Astrocyte (in vitro differentiated cells and primary cell): ENCODE measurements at regions not wholly inside any gene's neighbourhood (a gene's known extent, or its start where the extent isn't known, plus 50 kb on each side); places are given as distances from the start of the nearest gene placed in this dataset.
"Not testable (repeated sequence)": the region's sequence is repeated elsewhere in the genome, so short reads cannot be mapped to it uniquely, and the experiment has no call there.

Experiments
- DNase-seq: peaks from one replicate; pipeline ENCODE4 v3.0.0-alpha.2; 2010; ENCODE audit warnings: low read depth
- FAIRE-seq: peaks from 2 replicates; lab custom pipeline; 2011; peaks lifted over from hg19 to GRCh38; lab: Jason Lieb, UNC
- H2AFZ ChIP-seq: 2 replicates; pipeline ENCODE4 v1.6.0; 2012; ENCODE audit warnings: low read depth, low read length, inconsistent platforms
- H3K27ac ChIP-seq: 2 replicates; pipeline ENCODE4 v1.5.1; 2011; ENCODE audit warnings: low read depth, low read length, inconsistent platforms
- H3K27me3 ChIP-seq: 2 replicates; pipeline ENCODE4 v1.6.0; 2011; ENCODE audit warnings: low read length, inconsistent platforms; ENCODE audit not compliant: insufficient read depth
- H3K36me3 ChIP-seq: 2 replicates; pipeline ENCODE4 v1.5.1; 2011; ENCODE audit warnings: low read length, inconsistent platforms; ENCODE audit not compliant: insufficient read depth
- H3K4me1 ChIP-seq: 2 replicates; pipeline ENCODE4 v1.5.1; 2011; ENCODE audit warnings: low read length, inconsistent platforms; ENCODE audit not compliant: insufficient read depth
- H3K4me2 ChIP-seq: 2 replicates; pipeline ENCODE4 v1.6.0; 2012; ENCODE audit warnings: low read length, inconsistent platforms
- H3K4me3 ChIP-seq: 2 replicates; pipeline ENCODE4 v1.5.1; 2011; ENCODE audit warnings: low read depth, mild to moderate bottlenecking, low read length, inconsistent platforms; ENCODE audit not compliant: insufficient read depth
- H3K79me2 ChIP-seq: 2 replicates; pipeline ENCODE4 v1.6.0; 2012; ENCODE audit warnings: mild to moderate bottlenecking, low read length, inconsistent platforms; ENCODE audit not compliant: insufficient read depth
- H3K9ac ChIP-seq: 2 replicates; pipeline ENCODE4 v1.6.0; 2012; ENCODE audit warnings: mild to moderate bottlenecking, low read length, inconsistent platforms
- H3K9me3 ChIP-seq: 2 replicates; pipeline ENCODE4 v1.5.1; 2012; ENCODE audit warnings: low read depth, mild to moderate bottlenecking, low read length, inconsistent platforms; ENCODE audit not compliant: insufficient read depth
- H4K20me1 ChIP-seq: 2 replicates; pipeline ENCODE4 v1.6.0; 2012; ENCODE audit warnings: low read length, inconsistent platforms; ENCODE audit not compliant: insufficient read depth
- H3K27ac Mint-ChIP-seq: one replicate; pipeline ENCODE4 v1.8.0; 2021; ENCODE audit warnings: mild to moderate bottlenecking, mixed read lengths; ENCODE audit not compliant: unreplicated experiment
- H3K27me3 Mint-ChIP-seq: one replicate; pipeline ENCODE4 v1.8.0; 2021; ENCODE audit warnings: low read depth, mixed read lengths; ENCODE audit not compliant: unreplicated experiment
- H3K36me3 Mint-ChIP-seq: one replicate; pipeline ENCODE4 v1.8.0; 2021; ENCODE audit warnings: low read depth, mixed read lengths; ENCODE audit not compliant: unreplicated experiment
- H3K4me1 Mint-ChIP-seq: one replicate; pipeline ENCODE4 v1.8.0; 2021; ENCODE audit warnings: low read depth, mixed read lengths; ENCODE audit not compliant: unreplicated experiment
- H3K4me3 Mint-ChIP-seq: one replicate; pipeline ENCODE4 v1.8.0; 2021; ENCODE audit warnings: mild to moderate bottlenecking, moderate library complexity, mixed read lengths; ENCODE audit not compliant: unreplicated experiment
- H3K9me3 Mint-ChIP-seq: one replicate; pipeline ENCODE4 v1.8.0; 2021; ENCODE audit warnings: mild to moderate bottlenecking, mixed read lengths; ENCODE audit not compliant: unreplicated experiment
- EZH2 ChIP-seq: IDR thresholded peaks from 2 replicates; pipeline ENCODE4 v1.6.1; 2012; ENCODE audit warnings: mild to moderate bottlenecking, low read length, inconsistent platforms; ENCODE audit not compliant: insufficient read depth
- TF ChIP-seq, protein P1 (sequence below): IDR thresholded peaks from 2 replicates; pipeline ENCODE4 v1.5.1; 2011; ENCODE audit warnings: low read depth, mild to moderate bottlenecking, inconsistent platforms, low read length, moderate library complexity; ENCODE audit not compliant: insufficient read depth

- no peaks in the 10 kb centered on the region for H3K4me1 Mint-ChIP-seq
- no peak overlapping the region for H3K4me2 ChIP-seq
- H3K27me3 Mint-ChIP-seq = no peaks in the 10 kb centered on the region
- no peak overlapping the region for H3K27ac ChIP-seq
- no peaks in the 10 kb centered on the region for H3K79me2 ChIP-seq
- TF ChIP-seq, protein P1, sequence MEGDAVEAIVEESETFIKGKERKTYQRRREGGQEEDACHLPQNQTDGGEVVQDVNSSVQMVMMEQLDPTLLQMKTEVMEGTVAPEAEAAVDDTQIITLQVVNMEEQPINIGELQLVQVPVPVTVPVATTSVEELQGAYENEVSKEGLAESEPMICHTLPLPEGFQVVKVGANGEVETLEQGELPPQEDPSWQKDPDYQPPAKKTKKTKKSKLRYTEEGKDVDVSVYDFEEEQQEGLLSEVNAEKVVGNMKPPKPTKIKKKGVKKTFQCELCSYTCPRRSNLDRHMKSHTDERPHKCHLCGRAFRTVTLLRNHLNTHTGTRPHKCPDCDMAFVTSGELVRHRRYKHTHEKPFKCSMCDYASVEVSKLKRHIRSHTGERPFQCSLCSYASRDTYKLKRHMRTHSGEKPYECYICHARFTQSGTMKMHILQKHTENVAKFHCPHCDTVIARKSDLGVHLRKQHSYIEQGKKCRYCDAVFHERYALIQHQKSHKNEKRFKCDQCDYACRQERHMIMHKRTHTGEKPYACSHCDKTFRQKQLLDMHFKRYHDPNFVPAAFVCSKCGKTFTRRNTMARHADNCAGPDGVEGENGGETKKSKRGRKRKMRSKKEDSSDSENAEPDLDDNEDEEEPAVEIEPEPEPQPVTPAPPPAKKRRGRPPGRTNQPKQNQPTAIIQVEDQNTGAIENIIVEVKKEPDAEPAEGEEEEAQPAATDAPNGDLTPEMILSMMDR = no peak
- H3K36me3 Mint-ChIP-seq = no peaks in the 10 kb centered on the region
- DNase-seq (no peak), FAIRE-seq (no peak)
- H3K4me3 ChIP-seq = no peak overlapping the region
- no peaks in the 10 kb centered on the region for H3K36me3 ChIP-seq
- H3K4me1 ChIP-seq = no peaks in the 10 kb centered on the region
- H3K9me3 ChIP-seq = no peaks in the 10 kb centered on the region
- no peaks in the 10 kb centered on the region for H3K9me3 Mint-ChIP-seq
- no peaks in the 10 kb centered on the region for H3K27me3 ChIP-seq
- no peak overlapping the region for H2AFZ ChIP-seq
- no peak overlapping the region for H3K27ac Mint-ChIP-seq
- H3K9ac ChIP-seq = no peak overlapping the region
- H4K20me1 ChIP-seq = no peaks in the 10 kb centered on the region
- H3K4me3 Mint-ChIP-seq = no peak overlapping the region
Observed at GRCh38 chr6:134389658-134390057, 71.7 kb upstream of the SGK1 start.

DNA sequence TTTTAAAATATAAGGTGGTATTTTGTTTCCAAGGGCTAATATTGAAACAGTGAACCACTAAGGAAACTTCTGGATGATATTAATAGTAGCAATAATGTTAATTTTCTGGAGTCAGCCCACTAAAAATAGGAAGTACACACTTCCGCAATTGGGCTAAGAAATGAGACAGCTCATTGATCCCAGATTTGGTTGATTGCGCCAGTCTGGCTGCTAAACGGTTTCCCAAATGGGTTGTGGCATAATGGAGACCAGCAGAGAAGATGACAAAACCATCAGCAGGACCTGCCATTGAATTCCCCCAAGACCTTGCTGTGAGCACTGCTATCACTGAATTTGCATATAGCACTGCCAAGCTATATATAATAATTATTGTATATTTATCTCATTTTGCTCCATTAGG, 71.2 kb upstream of the SGK1 start:
- no peaks in the 10 kb centered on the region for H3K79me2 ChIP-seq
- H3K27ac ChIP-seq = no peak overlapping the region
- no peaks in the 10 kb centered on the region for H3K4me1 Mint-ChIP-seq
- H3K4me2 ChIP-seq = no peak overlapping the region
- DNase-seq (no peak), FAIRE-seq (no peak)
- no peaks in the 10 kb centered on the region for H3K4me1 ChIP-seq
- no peak overlapping the region for H3K9ac ChIP-seq
- no peak overlapping the region for H3K27ac Mint-ChIP-seq
- no peak for TF ChIP-seq EZH2
- TF ChIP-seq, protein P1 = no peak
- no peaks in the 10 kb centered on the region for H3K36me3 ChIP-seq
- no peaks in the 10 kb centered on the region for H3K27me3 ChIP-seq
- H3K36me3 Mint-ChIP-seq = no peaks in the 10 kb centered on the region
- no peaks in the 10 kb centered on the region for H4K20me1 ChIP-seq
- no peak overlapping the region for H3K4me3 Mint-ChIP-seq
- no peaks in the 10 kb centered on the region for H3K9me3 Mint-ChIP-seq
- H3K27me3 Mint-ChIP-seq = no peaks in the 10 kb centered on the region
- H2AFZ ChIP-seq = no peak overlapping the region
- H3K4me3 ChIP-seq = no peak overlapping the region
- H3K9me3 ChIP-seq = no peaks in the 10 kb centered on the region

DNA sequence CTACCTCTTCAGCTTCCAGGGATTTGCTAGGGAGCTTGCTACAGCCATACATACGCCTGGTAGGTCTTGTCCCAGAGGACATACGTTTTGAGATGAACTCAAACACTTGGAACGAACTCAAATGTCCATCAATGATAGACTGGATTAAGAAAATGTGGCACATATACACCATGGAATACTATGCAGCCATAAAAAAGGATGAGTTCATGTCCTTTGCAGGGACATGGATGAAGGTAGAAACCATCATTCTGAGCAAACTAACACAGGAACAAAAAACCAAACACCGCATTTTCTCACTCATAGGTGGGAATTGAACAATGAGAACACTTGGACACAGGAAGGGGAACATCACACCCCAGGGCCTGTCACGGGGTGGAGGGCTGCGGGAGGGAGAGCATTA, 68.6 kb upstream of the SGK1 start:
- H4K20me1 ChIP-seq, H3K4me3 Mint-ChIP-seq, H3K4me2 ChIP-seq, H3K36me3 Mint-ChIP-seq, H3K4me1 ChIP-seq, H3K9me3 ChIP-seq, H3K36me3 ChIP-seq, H2AFZ ChIP-seq, DNase-seq, H3K4me3 ChIP-seq, H3K79me2 ChIP-seq, FAIRE-seq, H3K4me1 Mint-ChIP-seq, H3K27me3 ChIP-seq, H3K27ac ChIP-seq, H3K9me3 Mint-ChIP-seq, H3K27ac Mint-ChIP-seq, H3K9ac ChIP-seq, H3K27me3 Mint-ChIP-seq: not testable (repeated sequence)
